Neural progenitor cell (in vitro differentiated cells): ENCODE measurements at regions not wholly inside any gene's neighbourhood (a gene's known extent, or its start where the extent isn't known, plus 50 kb on each side); places are given as distances from the start of the nearest gene placed in this dataset.

Source experiments
- EZH2phosphoT487 ChIP-seq: fragments of 200-600 bp; sonication (generic); IDR thresholded peaks from 2 replicates; pipeline ENCODE4 v1.6.1; 2017; ENCODE audit warnings: antibody characterized with exemption
- TF ChIP-seq, protein P1 (sequence below): fragments of 200-600 bp; sonication (generic); IDR thresholded peaks from 2 replicates; pipeline ENCODE4 v1.5.1; 2017; ENCODE audit warnings: antibody characterized with exemption, mild to moderate bottlenecking

DNA sequence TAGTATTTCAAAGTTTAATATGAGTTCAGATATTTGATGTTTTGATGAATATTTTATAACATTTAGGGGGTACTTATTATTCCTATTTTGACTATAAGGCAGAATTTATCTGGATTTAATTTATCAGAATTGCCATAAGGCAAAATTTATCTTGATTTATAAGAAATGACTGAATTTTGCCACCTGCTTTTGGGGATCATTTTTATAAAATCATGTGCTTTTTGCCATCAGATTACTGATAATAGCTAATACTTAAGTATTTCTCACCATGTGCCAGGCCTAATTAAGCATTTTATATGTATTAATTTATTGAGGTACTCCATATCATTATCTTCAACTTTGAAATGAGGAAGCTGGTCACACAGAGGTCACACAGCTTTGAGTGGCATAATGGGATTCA is 423.7 kb downstream of the PRKD1 start:
- TF ChIP-seq, protein P1, sequence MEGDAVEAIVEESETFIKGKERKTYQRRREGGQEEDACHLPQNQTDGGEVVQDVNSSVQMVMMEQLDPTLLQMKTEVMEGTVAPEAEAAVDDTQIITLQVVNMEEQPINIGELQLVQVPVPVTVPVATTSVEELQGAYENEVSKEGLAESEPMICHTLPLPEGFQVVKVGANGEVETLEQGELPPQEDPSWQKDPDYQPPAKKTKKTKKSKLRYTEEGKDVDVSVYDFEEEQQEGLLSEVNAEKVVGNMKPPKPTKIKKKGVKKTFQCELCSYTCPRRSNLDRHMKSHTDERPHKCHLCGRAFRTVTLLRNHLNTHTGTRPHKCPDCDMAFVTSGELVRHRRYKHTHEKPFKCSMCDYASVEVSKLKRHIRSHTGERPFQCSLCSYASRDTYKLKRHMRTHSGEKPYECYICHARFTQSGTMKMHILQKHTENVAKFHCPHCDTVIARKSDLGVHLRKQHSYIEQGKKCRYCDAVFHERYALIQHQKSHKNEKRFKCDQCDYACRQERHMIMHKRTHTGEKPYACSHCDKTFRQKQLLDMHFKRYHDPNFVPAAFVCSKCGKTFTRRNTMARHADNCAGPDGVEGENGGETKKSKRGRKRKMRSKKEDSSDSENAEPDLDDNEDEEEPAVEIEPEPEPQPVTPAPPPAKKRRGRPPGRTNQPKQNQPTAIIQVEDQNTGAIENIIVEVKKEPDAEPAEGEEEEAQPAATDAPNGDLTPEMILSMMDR, result no peak
- no peak for TF ChIP-seq EZH2phosphoT487
